ENCODE measurements at regions not wholly inside any gene's neighbourhood (a gene's known extent, or its start where the extent isn't known, plus 50 kb on each side); places are given as distances from the start of the nearest gene placed in this dataset.

GRCh38 chr11:70489276-70489675 lies 90.9 kb downstream of the CTTN start (continued):
- no peak for TF ChIP-seq EED (CRISPR knock-in tag; IDR thresholded peaks at IDR 0.05)
- no peak for TF ChIP-seq GMEB2 (CRISPR knock-in tag; IDR thresholded peaks at IDR 0.05; ENCODE audit: low read depth)
- no peak for TF ChIP-seq ZNF318 (CRISPR knock-in tag; IDR thresholded peaks at IDR 0.05)
- no peak for TF ChIP-seq JARID2 (CRISPR knock-in tag; IDR thresholded peaks at IDR 0.05; ENCODE audit: insufficient replicate concordance)
- TF ChIP-seq ZNF709 (CRISPR knock-in tag; IDR thresholded peaks at IDR 0.05), result no peak
- no peak for TF ChIP-seq PBX3 (CRISPR knock-in tag; IDR thresholded peaks at IDR 0.05; ENCODE audit: borderline replicate concordance)
- TF ChIP-seq PRDM15 (CRISPR knock-in tag; IDR thresholded peaks at IDR 0.05), result no peak
- TF ChIP-seq HOMEZ (CRISPR knock-in tag; IDR thresholded peaks at IDR 0.05; ENCODE audit: low read depth), result no peak
- no peak for TF ChIP-seq ZNF644 (CRISPR knock-in tag; IDR thresholded peaks at IDR 0.05; ENCODE audit: low read depth)
- TF ChIP-seq CBX2 (IDR thresholded peaks at IDR 0.05; ENCODE audit: low read depth, low read length), result no peak
- no peak for TF ChIP-seq CBX2 (CRISPR knock-in tag; IDR thresholded peaks at IDR 0.05; ENCODE audit: low read depth)
- TF ChIP-seq MYNN (CRISPR knock-in tag; IDR thresholded peaks at IDR 0.05; ENCODE audit: low read depth), result no peak
